Astrocyte (in vitro differentiated cells and primary cell): ENCODE measurements at regions not wholly inside any gene's neighbourhood (a gene's known extent, or its start where the extent isn't known, plus 50 kb on each side); places are given as distances from the start of the nearest gene placed in this dataset.

Experiments used
- DNase-seq: peaks from one replicate; pipeline ENCODE4 v3.0.0-alpha.2; 2010; ENCODE audit warnings: low read depth
- FAIRE-seq: peaks from 2 replicates; lab custom pipeline; 2011; peaks lifted over from hg19 to GRCh38; lab: Jason Lieb, UNC
- H2AFZ ChIP-seq: 2 replicates; pipeline ENCODE4 v1.6.0; 2012; ENCODE audit warnings: low read depth, low read length, inconsistent platforms
- H3K27ac ChIP-seq: 2 replicates; pipeline ENCODE4 v1.5.1; 2011; ENCODE audit warnings: low read depth, low read length, inconsistent platforms
- H3K27me3 ChIP-seq: 2 replicates; pipeline ENCODE4 v1.6.0; 2011; ENCODE audit warnings: low read length, inconsistent platforms; ENCODE audit not compliant: insufficient read depth
- H3K36me3 ChIP-seq: 2 replicates; pipeline ENCODE4 v1.5.1; 2011; ENCODE audit warnings: low read length, inconsistent platforms; ENCODE audit not compliant: insufficient read depth
- H3K4me1 ChIP-seq: 2 replicates; pipeline ENCODE4 v1.5.1; 2011; ENCODE audit warnings: low read length, inconsistent platforms; ENCODE audit not compliant: insufficient read depth
- H3K4me2 ChIP-seq: 2 replicates; pipeline ENCODE4 v1.6.0; 2012; ENCODE audit warnings: low read length, inconsistent platforms
- H3K4me3 ChIP-seq: 2 replicates; pipeline ENCODE4 v1.5.1; 2011; ENCODE audit warnings: low read depth, mild to moderate bottlenecking, low read length, inconsistent platforms; ENCODE audit not compliant: insufficient read depth
- H3K79me2 ChIP-seq: 2 replicates; pipeline ENCODE4 v1.6.0; 2012; ENCODE audit warnings: mild to moderate bottlenecking, low read length, inconsistent platforms; ENCODE audit not compliant: insufficient read depth
- H3K9ac ChIP-seq: 2 replicates; pipeline ENCODE4 v1.6.0; 2012; ENCODE audit warnings: mild to moderate bottlenecking, low read length, inconsistent platforms
- H3K9me3 ChIP-seq: 2 replicates; pipeline ENCODE4 v1.5.1; 2012; ENCODE audit warnings: low read depth, mild to moderate bottlenecking, low read length, inconsistent platforms; ENCODE audit not compliant: insufficient read depth
- H4K20me1 ChIP-seq: 2 replicates; pipeline ENCODE4 v1.6.0; 2012; ENCODE audit warnings: low read length, inconsistent platforms; ENCODE audit not compliant: insufficient read depth
- H3K27ac Mint-ChIP-seq: one replicate; pipeline ENCODE4 v1.8.0; 2021; ENCODE audit warnings: mild to moderate bottlenecking, mixed read lengths; ENCODE audit not compliant: unreplicated experiment
- H3K27me3 Mint-ChIP-seq: one replicate; pipeline ENCODE4 v1.8.0; 2021; ENCODE audit warnings: low read depth, mixed read lengths; ENCODE audit not compliant: unreplicated experiment
- H3K36me3 Mint-ChIP-seq: one replicate; pipeline ENCODE4 v1.8.0; 2021; ENCODE audit warnings: low read depth, mixed read lengths; ENCODE audit not compliant: unreplicated experiment
- H3K4me1 Mint-ChIP-seq: one replicate; pipeline ENCODE4 v1.8.0; 2021; ENCODE audit warnings: low read depth, mixed read lengths; ENCODE audit not compliant: unreplicated experiment
- H3K4me3 Mint-ChIP-seq: one replicate; pipeline ENCODE4 v1.8.0; 2021; ENCODE audit warnings: mild to moderate bottlenecking, moderate library complexity, mixed read lengths; ENCODE audit not compliant: unreplicated experiment
- H3K9me3 Mint-ChIP-seq: one replicate; pipeline ENCODE4 v1.8.0; 2021; ENCODE audit warnings: mild to moderate bottlenecking, mixed read lengths; ENCODE audit not compliant: unreplicated experiment
- EZH2 ChIP-seq: IDR thresholded peaks from 2 replicates; pipeline ENCODE4 v1.6.1; 2012; ENCODE audit warnings: mild to moderate bottlenecking, low read length, inconsistent platforms; ENCODE audit not compliant: insufficient read depth
- TF ChIP-seq, protein P1 (sequence below): IDR thresholded peaks from 2 replicates; pipeline ENCODE4 v1.5.1; 2011; ENCODE audit warnings: low read depth, mild to moderate bottlenecking, inconsistent platforms, low read length, moderate library complexity; ENCODE audit not compliant: insufficient read depth

- peak; percentile 55 for FAIRE-seq
- Histone ChIP-seq H3K36me3 (no peaks in the 10 kb centered on the region), H3K4me2 (no peak overlapping the region), H3K79me2 (no peaks in the 10 kb centered on the region), H3K9ac (no peak overlapping the region), H3K4me1 (no peaks in the 10 kb centered on the region), H3K9me3 (no peaks in the 10 kb centered on the region), H3K27ac (no peak overlapping the region), H4K20me1 (no peaks in the 10 kb centered on the region), H3K27me3 (no peaks in the 10 kb centered on the region), H2AFZ (no peak overlapping the region), H3K4me3 (no peak overlapping the region)
- Mint-ChIP-seq H3K4me1 (peaks cover 6% of the 10 kb centered on the region), H3K9me3 (peaks cover 1% of the 10 kb centered on the region), H3K27me3 (peaks cover 5% of the 10 kb centered on the region), H3K4me3 (no peak overlapping the region), H3K27ac (no peak overlapping the region), H3K36me3 (no peaks in the 10 kb centered on the region)
- TF ChIP-seq, protein P1, sequence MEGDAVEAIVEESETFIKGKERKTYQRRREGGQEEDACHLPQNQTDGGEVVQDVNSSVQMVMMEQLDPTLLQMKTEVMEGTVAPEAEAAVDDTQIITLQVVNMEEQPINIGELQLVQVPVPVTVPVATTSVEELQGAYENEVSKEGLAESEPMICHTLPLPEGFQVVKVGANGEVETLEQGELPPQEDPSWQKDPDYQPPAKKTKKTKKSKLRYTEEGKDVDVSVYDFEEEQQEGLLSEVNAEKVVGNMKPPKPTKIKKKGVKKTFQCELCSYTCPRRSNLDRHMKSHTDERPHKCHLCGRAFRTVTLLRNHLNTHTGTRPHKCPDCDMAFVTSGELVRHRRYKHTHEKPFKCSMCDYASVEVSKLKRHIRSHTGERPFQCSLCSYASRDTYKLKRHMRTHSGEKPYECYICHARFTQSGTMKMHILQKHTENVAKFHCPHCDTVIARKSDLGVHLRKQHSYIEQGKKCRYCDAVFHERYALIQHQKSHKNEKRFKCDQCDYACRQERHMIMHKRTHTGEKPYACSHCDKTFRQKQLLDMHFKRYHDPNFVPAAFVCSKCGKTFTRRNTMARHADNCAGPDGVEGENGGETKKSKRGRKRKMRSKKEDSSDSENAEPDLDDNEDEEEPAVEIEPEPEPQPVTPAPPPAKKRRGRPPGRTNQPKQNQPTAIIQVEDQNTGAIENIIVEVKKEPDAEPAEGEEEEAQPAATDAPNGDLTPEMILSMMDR: no peak
- no peak for TF ChIP-seq EZH2
- DNase-seq: no peak
Observed at GRCh38 chrX:69362354-69362753, 141.8 kb upstream of the NALF2 start.

DNA sequence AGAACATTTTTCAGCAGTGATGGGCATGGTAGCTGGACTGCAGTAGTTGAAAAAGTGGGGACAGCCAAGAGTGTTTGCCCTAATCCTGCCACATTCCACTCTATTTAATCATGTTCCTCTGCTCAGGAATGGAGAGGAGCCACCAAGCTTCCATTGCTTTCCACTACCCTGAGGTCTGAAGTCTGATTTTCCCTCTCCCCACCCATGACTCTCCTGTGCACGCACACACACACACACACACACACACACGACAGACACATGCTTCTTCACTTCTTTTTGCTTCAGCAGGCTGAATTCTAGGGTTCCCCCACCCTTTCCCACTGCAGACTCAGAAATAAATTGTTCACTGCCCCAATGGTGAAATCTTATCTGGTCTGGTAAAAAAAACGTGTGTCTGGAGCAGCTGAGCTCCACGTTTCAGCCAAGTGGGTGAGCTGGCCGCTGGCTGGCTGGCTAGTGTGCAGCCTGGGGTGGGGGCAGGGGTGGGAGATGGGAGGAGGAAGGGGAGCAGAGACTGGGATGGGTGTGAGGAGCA is 142.7 kb upstream of the NALF2 start:
- no peak for TF ChIP-seq EZH2
- DNase-seq: peak; percentile 4
- H3K4me1 ChIP-seq: no peaks in the 10 kb centered on the region
- no peaks in the 10 kb centered on the region for H3K79me2 ChIP-seq
- H3K9me3 Mint-ChIP-seq: peaks cover 1% of the 10 kb centered on the region
- H3K4me3 ChIP-seq: no peak overlapping the region
- H3K27ac Mint-ChIP-seq: no peak overlapping the region
- H3K4me3 Mint-ChIP-seq: no peak overlapping the region
- H3K27me3 Mint-ChIP-seq: peaks cover 5% of the 10 kb centered on the region
- no peaks in the 10 kb centered on the region for H3K36me3 ChIP-seq
- H3K36me3 Mint-ChIP-seq: no peaks in the 10 kb centered on the region
- H3K4me2 ChIP-seq: no peak overlapping the region
- no peak overlapping the region for H2AFZ ChIP-seq
- H3K27me3 ChIP-seq: no peaks in the 10 kb centered on the region
- no peaks in the 10 kb centered on the region for H3K9me3 ChIP-seq
- FAIRE-seq: peak; percentile 98
- H3K4me1 Mint-ChIP-seq: peaks cover 6% of the 10 kb centered on the region
- no peak overlapping the region for H3K9ac ChIP-seq
- H3K27ac ChIP-seq: no peak overlapping the region
- no peaks in the 10 kb centered on the region for H4K20me1 ChIP-seq

DNA sequence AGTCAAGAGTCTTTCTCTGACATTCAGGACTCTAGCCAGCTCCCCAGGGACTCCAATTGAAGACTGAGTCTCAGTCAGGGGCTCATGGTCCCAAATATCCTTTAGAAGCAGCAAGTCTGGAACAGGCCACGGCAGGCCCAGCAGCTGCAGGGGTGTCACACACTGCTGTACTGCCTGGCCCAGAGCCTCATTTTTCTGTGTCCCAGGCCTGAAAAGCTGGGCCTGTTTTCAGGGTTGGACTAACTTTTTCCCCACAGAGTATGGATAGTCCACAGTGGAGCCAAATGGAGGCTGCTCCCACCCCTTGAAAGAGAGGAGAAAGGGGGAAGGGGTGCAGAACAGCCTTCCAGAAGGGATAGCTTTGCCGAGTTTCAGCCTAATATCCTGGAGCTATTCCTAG is 146.8 kb upstream of the NALF2 start:
- Mint-ChIP-seq H3K4me3 (no peak overlapping the region), H3K36me3 (no peaks in the 10 kb centered on the region), H3K27me3 (no peaks in the 10 kb centered on the region), H3K4me1 (no peaks in the 10 kb centered on the region), H3K27ac (no peak overlapping the region), H3K9me3 (peaks cover 7% of the 10 kb centered on the region)
- no peak overlapping the region for H3K27ac ChIP-seq
- no peaks in the 10 kb centered on the region for H3K36me3 ChIP-seq
- no peaks in the 10 kb centered on the region for H3K79me2 ChIP-seq
- no peak overlapping the region for H3K4me3 ChIP-seq
- no peak for FAIRE-seq
- H3K9ac ChIP-seq: no peak overlapping the region
- no peaks in the 10 kb centered on the region for H3K9me3 ChIP-seq
- TF ChIP-seq, protein P1: no peak
- TF ChIP-seq EZH2: no peak
- no peaks in the 10 kb centered on the region for H4K20me1 ChIP-seq
- H3K4me1 ChIP-seq: no peaks in the 10 kb centered on the region
- no peak overlapping the region for H2AFZ ChIP-seq
- no peak for DNase-seq
- no peaks in the 10 kb centered on the region for H3K27me3 ChIP-seq
- no peak overlapping the region for H3K4me2 ChIP-seq
